Keratinocyte (primary cell): ENCODE measurements at regions not wholly inside any gene's neighbourhood (a gene's known extent, or its start where the extent isn't known, plus 50 kb on each side); places are given as distances from the start of the nearest gene placed in this dataset.

ENCODE experiments used
- DNase-seq: peaks from one replicate; pipeline ENCODE4 v3.0.0-alpha.2; 2011; ENCODE audit warnings: low read depth, missing footprints, low spot score
- FAIRE-seq: peaks from 2 replicates; lab custom pipeline; 2011; peaks lifted over from hg19 to GRCh38; lab: Jason Lieb, UNC
- H2AFZ ChIP-seq: 2 replicates; pipeline ENCODE4 v1.6.0; 2012; ENCODE audit warnings: low read length, control low read depth, inconsistent platforms; ENCODE audit not compliant: control insufficient read depth
- H3K27ac ChIP-seq: 2 replicates; pipeline ENCODE4 v1.5.1; 2011; ENCODE audit warnings: low read length; ENCODE audit not compliant: control insufficient read depth, insufficient read depth
- H3K27me3 ChIP-seq: 3 replicates; pipeline ENCODE4 v1.6.0; 2011; ENCODE audit warnings: low read length; ENCODE audit not compliant: control insufficient read depth, insufficient read depth; ENCODE audit errors: extremely low read depth
- H3K36me3 ChIP-seq, 2 experiments: 2 replicates in 1 of 2; 3 replicates in 1 of 2; pipeline ENCODE4 v1.5.1; 2011; ENCODE audit warnings: low read length in 2 of 2, mild to moderate bottlenecking in 1 of 2; ENCODE audit not compliant: control insufficient read depth in 2 of 2, insufficient read depth in 2 of 2; ENCODE audit errors: extremely low read depth in 1 of 2
- H3K4me1 ChIP-seq: 3 replicates; pipeline ENCODE4 v1.5.1; 2011; ENCODE audit warnings: low read length; ENCODE audit not compliant: control insufficient read depth, insufficient read depth; ENCODE audit errors: extremely low read depth
- H3K4me2 ChIP-seq: 3 replicates; pipeline ENCODE4 v1.6.0; 2011; ENCODE audit warnings: low read depth, low read length; ENCODE audit not compliant: control insufficient read depth, insufficient read depth; ENCODE audit errors: extremely low read depth
- H3K4me3 ChIP-seq, 3 experiments: fragments of 200-600 bp in 1 of 3; sonication (generic) in 1 of 3; 2 replicates in 2 of 3; 3 replicates in 1 of 3; pipeline ENCODE4 v1.5.1; 2011 to 2016; ENCODE audit warnings: low read length in 3 of 3, mild to moderate bottlenecking in 3 of 3, control low read depth in 2 of 3, inconsistent platforms in 1 of 3, low read depth in 1 of 3, mixed read lengths in 1 of 3, mixed run types in 1 of 3, moderate library complexity in 1 of 3; ENCODE audit not compliant: control insufficient read depth in 2 of 3, insufficient read depth in 2 of 3; ENCODE audit errors: extremely low read depth in 1 of 3
- H3K79me2 ChIP-seq: 2 replicates; pipeline ENCODE4 v1.6.0; 2012; ENCODE audit warnings: low read length; ENCODE audit not compliant: control insufficient read depth, insufficient read depth
- H3K9ac ChIP-seq: 3 replicates; pipeline ENCODE4 v1.6.0; 2011; ENCODE audit warnings: low read length; ENCODE audit not compliant: control insufficient read depth, insufficient read depth; ENCODE audit errors: extremely low read depth
- H3K9me1 ChIP-seq: 3 replicates; pipeline ENCODE4 v1.6.0; 2011; ENCODE audit warnings: low read length; ENCODE audit not compliant: control insufficient read depth, insufficient read depth; ENCODE audit errors: extremely low read depth
- H3K9me3 ChIP-seq: 2 replicates; pipeline ENCODE4 v1.5.1; 2012; ENCODE audit warnings: low read depth, low read length; ENCODE audit not compliant: control insufficient read depth
- H4K20me1 ChIP-seq: 3 replicates; pipeline ENCODE4 v1.6.0; 2011; ENCODE audit warnings: low read length; ENCODE audit not compliant: control insufficient read depth, insufficient read depth; ENCODE audit errors: extremely low read depth
- EZH2 ChIP-seq: IDR thresholded peaks from one replicate; pipeline ENCODE4 v1.6.1; 2012; ENCODE audit warnings: inconsistent platforms, mild to moderate bottlenecking, low read length, moderate library complexity
- dilution Hi-C: fragments of 300-500 bp; cut with MboI; formaldehyde crosslinking; loops from one replicate; pipeline ENCODE4 v1.7.0; 2020; ENCODE audit warnings: low sequenced_read_pairs; ENCODE audit not compliant: extremely low pct_ligation_motif_present
- TF ChIP-seq, protein P1 (sequence below), 3 experiments: IDR thresholded peaks in 1 of 3; conservative IDR thresholded peaks in 1 of 3; optimal IDR thresholded peaks in 1 of 3; 2 replicates in 2 of 3; 3 replicates in 1 of 3; pipeline versions ENCODE3 to v1.5.1; 2011; ENCODE audit warnings: low read length in 3 of 3, mild to moderate bottlenecking in 3 of 3, moderate library complexity in 2 of 3, control low read depth in 1 of 3, inconsistent platforms in 1 of 3; ENCODE audit not compliant: insufficient read depth in 2 of 3; ENCODE audit errors: extremely low read depth in 1 of 3

DNA sequence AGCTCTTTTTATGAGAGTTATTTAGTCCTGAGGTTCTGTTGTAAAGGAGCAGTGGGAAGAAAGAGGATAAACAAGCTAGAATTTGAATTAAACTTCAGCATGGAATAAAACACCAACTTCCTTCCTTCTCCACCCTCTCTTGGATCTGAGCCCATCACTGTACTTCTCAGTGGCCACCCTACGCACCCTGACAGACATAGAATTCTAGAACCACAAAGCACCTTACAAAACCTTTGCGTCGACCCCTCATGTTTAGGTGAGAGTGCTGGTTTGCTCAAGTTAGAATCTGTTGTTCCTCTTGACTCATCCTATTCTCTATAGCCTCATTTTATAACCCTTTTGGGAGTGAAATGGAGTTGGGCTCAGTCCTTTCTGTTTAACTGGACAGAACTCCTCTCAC, 84.6 kb upstream of the RPL34 start:
- no peak for DNase-seq
- Histone ChIP-seq H3K9me3 (no peaks in the 10 kb centered on the region), H4K20me1 (no peaks in the 10 kb centered on the region), H3K79me2 (no peaks in the 10 kb centered on the region), H2AFZ (no peak overlapping the region), H3K9ac (no peak overlapping the region), H3K9me1 (no peaks in the 10 kb centered on the region), H3K4me3 (no peak overlapping the region), H3K27ac (no peak overlapping the region), H3K4me2 (no peak overlapping the region), H3K36me3 (no peaks in the 10 kb centered on the region), H3K27me3 (no peaks in the 10 kb centered on the region), H3K4me1 (no peaks in the 10 kb centered on the region)
- TF ChIP-seq, protein P1, sequence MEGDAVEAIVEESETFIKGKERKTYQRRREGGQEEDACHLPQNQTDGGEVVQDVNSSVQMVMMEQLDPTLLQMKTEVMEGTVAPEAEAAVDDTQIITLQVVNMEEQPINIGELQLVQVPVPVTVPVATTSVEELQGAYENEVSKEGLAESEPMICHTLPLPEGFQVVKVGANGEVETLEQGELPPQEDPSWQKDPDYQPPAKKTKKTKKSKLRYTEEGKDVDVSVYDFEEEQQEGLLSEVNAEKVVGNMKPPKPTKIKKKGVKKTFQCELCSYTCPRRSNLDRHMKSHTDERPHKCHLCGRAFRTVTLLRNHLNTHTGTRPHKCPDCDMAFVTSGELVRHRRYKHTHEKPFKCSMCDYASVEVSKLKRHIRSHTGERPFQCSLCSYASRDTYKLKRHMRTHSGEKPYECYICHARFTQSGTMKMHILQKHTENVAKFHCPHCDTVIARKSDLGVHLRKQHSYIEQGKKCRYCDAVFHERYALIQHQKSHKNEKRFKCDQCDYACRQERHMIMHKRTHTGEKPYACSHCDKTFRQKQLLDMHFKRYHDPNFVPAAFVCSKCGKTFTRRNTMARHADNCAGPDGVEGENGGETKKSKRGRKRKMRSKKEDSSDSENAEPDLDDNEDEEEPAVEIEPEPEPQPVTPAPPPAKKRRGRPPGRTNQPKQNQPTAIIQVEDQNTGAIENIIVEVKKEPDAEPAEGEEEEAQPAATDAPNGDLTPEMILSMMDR (optimal IDR thresholded peaks at IDR 0.05 in 1 of 3, IDR thresholded peaks at IDR 0.05 in 1 of 3, conservative IDR thresholded peaks at IDR 0.05 in 1 of 3; ENCODE audit: extremely low read depth in 1 of 3, insufficient read depth in 2 of 3, low read length in 3 of 3): no peak
- TF ChIP-seq EZH2: no peak
- no peak for FAIRE-seq
- dilution Hi-C loops: no loop called here

DNA sequence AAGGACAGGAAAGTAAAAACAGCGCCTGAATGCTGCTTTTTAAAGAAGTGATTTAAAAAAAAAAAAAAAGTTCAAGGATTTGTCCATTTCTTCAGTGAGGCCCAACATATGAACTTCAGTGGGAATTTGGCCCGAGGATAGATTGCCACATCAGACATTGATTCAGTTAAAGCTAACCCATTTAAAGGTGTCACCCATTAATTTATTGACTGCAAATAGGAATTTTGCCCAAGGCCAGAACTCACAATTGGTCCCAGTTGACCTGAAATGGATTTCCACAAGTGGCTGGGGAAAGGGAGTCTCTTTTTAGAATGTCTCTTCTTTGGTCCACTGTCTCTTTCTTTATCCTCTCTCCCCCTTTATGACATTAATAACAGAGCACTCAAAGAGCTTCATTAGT, 86.5 kb upstream of the RPL34 start:
- Histone ChIP-seq H3K36me3 (no peaks in the 10 kb centered on the region), H3K9me3 (no peaks in the 10 kb centered on the region), H3K79me2 (no peaks in the 10 kb centered on the region), H3K27ac (no peak overlapping the region), H3K9ac (no peak overlapping the region), H3K4me3 (no peak overlapping the region), H2AFZ (no peak overlapping the region), H3K4me2 (no peak overlapping the region), H3K9me1 (no peaks in the 10 kb centered on the region), H4K20me1 (no peaks in the 10 kb centered on the region), H3K27me3 (no peaks in the 10 kb centered on the region), H3K4me1 (no peaks in the 10 kb centered on the region)
- TF ChIP-seq EZH2: no peak
- TF ChIP-seq, protein P1 (optimal IDR thresholded peaks at IDR 0.05 in 1 of 3, IDR thresholded peaks at IDR 0.05 in 1 of 3, conservative IDR thresholded peaks at IDR 0.05 in 1 of 3; ENCODE audit: extremely low read depth in 1 of 3, insufficient read depth in 2 of 3, low read length in 3 of 3): no peak
- dilution Hi-C loops: no loop called here
- DNase-seq (no peak), FAIRE-seq (no peak)
